GM23338 (cell line): ENCODE measurements at regions not wholly inside any gene's neighbourhood (a gene's known extent, or its start where the extent isn't known, plus 50 kb on each side); places are given as distances from the start of the nearest gene placed in this dataset.

Experiments
- ATAC-seq: fragments of 200-7000 bp; cut with Tn5 transposase; 3 replicates; pipeline ENCODE4 v1.9.1; 2020
- DNase-seq: peaks from one replicate; pipeline ENCODE4 v3.0.0-alpha.2; 2015; ENCODE audit warnings: low spot score
- H2AFZ ChIP-seq: fragments of 200-600 bp; sonication (generic); 2 replicates; pipeline ENCODE4 v1.8.0; 2016; ENCODE audit warnings: antibody characterized with exemption, mild to moderate bottlenecking, moderate library complexity
- H3F3A ChIP-seq: fragments of 200-600 bp; sonication (generic); replicated peaks from 2 replicates; pipeline ENCODE4 v1.8.0; 2017; ENCODE audit warnings: antibody characterized with exemption, mixed run types, low read depth
- H3K27ac ChIP-seq: fragments of 200-600 bp; sonication (generic); 2 replicates; pipeline ENCODE4 v1.6.1; 2016; ENCODE audit warnings: low read depth
- H3K27me3 ChIP-seq: fragments of 200-600 bp; sonication (generic); 2 replicates; pipeline ENCODE4 v1.8.0; 2016; ENCODE audit warnings: mild to moderate bottlenecking, mixed run types, moderate library complexity; ENCODE audit not compliant: insufficient read depth
- H3K36me3 ChIP-seq: fragments of 200-600 bp; sonication (generic); 2 replicates; pipeline ENCODE4 v1.8.0; 2016; ENCODE audit warnings: mild to moderate bottlenecking; ENCODE audit not compliant: insufficient read depth
- H3K4me1 ChIP-seq: fragments of 200-600 bp; sonication (generic); 2 replicates; pipeline ENCODE4 v1.8.0; 2016; ENCODE audit warnings: mild to moderate bottlenecking, moderate library complexity; ENCODE audit not compliant: insufficient read depth
- H3K4me2 ChIP-seq: fragments of 200-600 bp; sonication (generic); 2 replicates; pipeline ENCODE4 v1.7.1; 2017; ENCODE audit warnings: mixed run types
- H3K4me3 ChIP-seq: fragments of 200-600 bp; sonication (generic); 2 replicates; pipeline ENCODE4 v1.6.1; 2016; ENCODE audit warnings: mixed run types
- H3K79me2 ChIP-seq: fragments of 200-600 bp; sonication (generic); replicated peaks from 2 replicates; pipeline ENCODE4 v1.8.0; 2017; ENCODE audit warnings: mild to moderate bottlenecking; ENCODE audit not compliant: insufficient read depth
- H3K9me2 ChIP-seq: fragments of 200-600 bp; sonication (generic); 2 replicates; pipeline ENCODE4 v1.8.0; 2017; ENCODE audit not compliant: insufficient read depth
- H4K20me1 ChIP-seq: fragments of 200-600 bp; sonication (generic); replicated peaks from 2 replicates; pipeline ENCODE4 v1.8.0; 2017; ENCODE audit warnings: mild to moderate bottlenecking; ENCODE audit not compliant: insufficient read depth
- H3K27ac Mint-ChIP-seq: 2 replicates; pipeline ENCODE4 v1.8.0; 2020; ENCODE audit warnings: inconsistent platforms, mild to moderate bottlenecking, moderate library complexity, mixed read lengths
- H3K27me3 Mint-ChIP-seq: 3 replicates; pipeline ENCODE4 v1.8.0; 2022; ENCODE audit warnings: low read depth, mild to moderate bottlenecking, moderate library complexity, mixed read lengths, inconsistent platforms; ENCODE audit not compliant: insufficient read depth, poor library complexity
- H3K36me3 Mint-ChIP-seq: 3 replicates; pipeline ENCODE4 v1.8.0; 2021; ENCODE audit warnings: low read depth, mild to moderate bottlenecking, inconsistent platforms, moderate library complexity, mixed read lengths
- H3K4me1 Mint-ChIP-seq: 3 replicates; pipeline ENCODE4 v1.8.0; 2020; ENCODE audit warnings: mild to moderate bottlenecking, inconsistent platforms, mixed read lengths
- H3K4me3 Mint-ChIP-seq: 3 replicates; pipeline ENCODE4 v1.8.0; 2021; ENCODE audit warnings: moderate library complexity, mild to moderate bottlenecking, inconsistent platforms, mixed read lengths
- H3K9me3 Mint-ChIP-seq: 3 replicates; pipeline ENCODE4 v1.8.0; 2020; ENCODE audit warnings: moderate library complexity, mild to moderate bottlenecking, inconsistent platforms, mixed read lengths
- CREB1 ChIP-seq: fragments of 250-450 bp; sonication (Bioruptor Pico); IDR thresholded peaks from 2 replicates; pipeline ENCODE4 v1.5.0; 2020; ENCODE audit warnings: low read depth, mild to moderate bottlenecking, moderate library complexity
- ETS1 ChIP-seq: IDR thresholded peaks from 2 replicates; pipeline ENCODE4 v1.6.1; 2016; ENCODE audit warnings: antibody characterized with exemption
- EZH2 ChIP-seq: fragments of 200-600 bp; sonication (generic); IDR thresholded peaks from one replicate; pipeline ENCODE4 v1.8.0; 2017; ENCODE audit warnings: antibody characterized with exemption, mild to moderate bottlenecking, low read depth; ENCODE audit not compliant: unreplicated experiment
- EZH2phosphoT487 ChIP-seq: fragments of 200-600 bp; sonication (generic); IDR thresholded peaks from one replicate; pipeline ENCODE4 v1.8.1; 2018; ENCODE audit warnings: antibody characterized with exemption; ENCODE audit not compliant: unreplicated experiment
- JUNB ChIP-seq: IDR thresholded peaks from one replicate; pipeline ENCODE4 v1.6.1; 2016; ENCODE audit warnings: antibody characterized with exemption; ENCODE audit not compliant: unreplicated experiment
- POLR2AphosphoS5 ChIP-seq: IDR thresholded peaks from 2 replicates; pipeline ENCODE4 v1.6.1; 2016; ENCODE audit warnings: antibody characterized with exemption, low read depth
- REST ChIP-seq: IDR thresholded peaks from one replicate; pipeline ENCODE4 v1.6.1; 2018; ENCODE audit warnings: antibody characterized with exemption; ENCODE audit not compliant: unreplicated experiment
- STAT1 ChIP-seq: IDR thresholded peaks from one replicate; pipeline ENCODE4 v1.6.1; 2016; ENCODE audit warnings: antibody characterized with exemption; ENCODE audit not compliant: unreplicated experiment
- ZNF114 ChIP-seq: fragments of 250-450 bp; sonication (Bioruptor Pico); IDR thresholded peaks from 2 replicates; pipeline ENCODE4 v1.5.0; 2020; ENCODE audit warnings: mild to moderate bottlenecking, moderate library complexity
- ZNF331 ChIP-seq: fragments of 250-450 bp; sonication (Bioruptor Pico); IDR thresholded peaks from 2 replicates; pipeline ENCODE4 v1.5.0; 2020; ENCODE audit warnings: low read depth, mild to moderate bottlenecking, moderate library complexity
- TF ChIP-seq, protein P1 (sequence below), 2 experiments: fragments of 200-600 bp in 1 of 2; sonication (generic) in 1 of 2; conservative IDR thresholded peaks; 2 replicates each; pipeline versions ENCODE4 v1.5.1 to v1.6.1; 2016 to 2017; ENCODE audit warnings: antibody characterized with exemption in 2 of 2, low read depth in 2 of 2, mild to moderate bottlenecking in 2 of 2, moderate library complexity in 1 of 2

GRCh38 chr10:42150428-42151061 is 487.8 kb downstream of the ZNF33B start:
- no peaks in the 10 kb centered on the region for H3K4me1 ChIP-seq
- no peaks in the 10 kb centered on the region for H3K9me2 ChIP-seq
- H3K27ac ChIP-seq = no peak overlapping the region
- H3K27me3 Mint-ChIP-seq = peaks cover 8% of the 10 kb centered on the region
- H3K4me3 ChIP-seq = no peak overlapping the region
- no peak for ATAC-seq
- no peak overlapping the region for H3K27ac Mint-ChIP-seq
- H2AFZ ChIP-seq = no peak overlapping the region
- H3K4me3 Mint-ChIP-seq = no peak overlapping the region
- H3K27me3 ChIP-seq = no peaks in the 10 kb centered on the region
- DNase-seq = no peak
- TF ChIP-seq EZH2 = no peak
- no peak for TF ChIP-seq ETS1
- TF ChIP-seq, protein P1, sequence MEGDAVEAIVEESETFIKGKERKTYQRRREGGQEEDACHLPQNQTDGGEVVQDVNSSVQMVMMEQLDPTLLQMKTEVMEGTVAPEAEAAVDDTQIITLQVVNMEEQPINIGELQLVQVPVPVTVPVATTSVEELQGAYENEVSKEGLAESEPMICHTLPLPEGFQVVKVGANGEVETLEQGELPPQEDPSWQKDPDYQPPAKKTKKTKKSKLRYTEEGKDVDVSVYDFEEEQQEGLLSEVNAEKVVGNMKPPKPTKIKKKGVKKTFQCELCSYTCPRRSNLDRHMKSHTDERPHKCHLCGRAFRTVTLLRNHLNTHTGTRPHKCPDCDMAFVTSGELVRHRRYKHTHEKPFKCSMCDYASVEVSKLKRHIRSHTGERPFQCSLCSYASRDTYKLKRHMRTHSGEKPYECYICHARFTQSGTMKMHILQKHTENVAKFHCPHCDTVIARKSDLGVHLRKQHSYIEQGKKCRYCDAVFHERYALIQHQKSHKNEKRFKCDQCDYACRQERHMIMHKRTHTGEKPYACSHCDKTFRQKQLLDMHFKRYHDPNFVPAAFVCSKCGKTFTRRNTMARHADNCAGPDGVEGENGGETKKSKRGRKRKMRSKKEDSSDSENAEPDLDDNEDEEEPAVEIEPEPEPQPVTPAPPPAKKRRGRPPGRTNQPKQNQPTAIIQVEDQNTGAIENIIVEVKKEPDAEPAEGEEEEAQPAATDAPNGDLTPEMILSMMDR (conservative IDR thresholded peaks at IDR 0.05; ENCODE audit: low read depth in 2 of 2) = no peak
- no peak for TF ChIP-seq JUNB
- TF ChIP-seq CREB1 (CRISPR knock-in tag) = no peak
- H3K4me1 Mint-ChIP-seq = no peaks in the 10 kb centered on the region
- H3K36me3 ChIP-seq = no peaks in the 10 kb centered on the region; the same call in 1 of the 2 replicates
- H3K79me2 ChIP-seq = no peaks in the 10 kb centered on the region
- H3K4me2 ChIP-seq = no peak overlapping the region
- H3F3A ChIP-seq = no peaks in the 10 kb centered on the region
- H3K36me3 Mint-ChIP-seq = peaks cover 38% of the 10 kb centered on the region
- H4K20me1 ChIP-seq = no peaks in the 10 kb centered on the region
- peaks cover 87% of the 10 kb centered on the region for H3K9me3 Mint-ChIP-seq

- Histone ChIP-seq H3F3A (no peaks in the 10 kb centered on the region), H3K27me3 (no peaks in the 10 kb centered on the region), H3K36me3 (no peaks in the 10 kb centered on the region; the same call in 1 of the 2 replicates), H4K20me1 (no peaks in the 10 kb centered on the region), H3K27ac (no peak overlapping the region), H3K4me2 (no peak overlapping the region), H3K79me2 (no peaks in the 10 kb centered on the region), H3K4me1 (no peaks in the 10 kb centered on the region), H2AFZ (no peak overlapping the region), H3K4me3 (no peak overlapping the region), H3K9me2 (no peaks in the 10 kb centered on the region)
- TF ChIP-seq JUNB (no peak), ZNF331 (no peak), EZH2phosphoT487 (no peak), POLR2AphosphoS5 (no peak), REST (no peak), STAT1 (no peak), ETS1 (no peak), ZNF114 (CRISPR knock-in tag) (no peak)
- TF ChIP-seq, protein P1 (conservative IDR thresholded peaks at IDR 0.05; ENCODE audit: low read depth in 2 of 2) = no peak
- Mint-ChIP-seq H3K27ac (no peak overlapping the region), H3K27me3 (peaks cover 8% of the 10 kb centered on the region), H3K9me3 (peaks cover 87% of the 10 kb centered on the region), H3K4me3 (no peak overlapping the region), H3K36me3 (peaks cover 33% of the 10 kb centered on the region), H3K4me1 (no peaks in the 10 kb centered on the region)
- DNase-seq (no peak), ATAC-seq (no peak)
Observed at GRCh38 chr10:42149722-42150427, 488.5 kb downstream of the ZNF33B start.
